HG03064 (cell line): ENCODE measurements at regions not wholly inside any gene's neighbourhood (a gene's known extent, or its start where the extent isn't known, plus 50 kb on each side); places are given as distances from the start of the nearest gene placed in this dataset.

Experiments used
- ATAC-seq: cut with Tn5 transposase; IDR thresholded peaks from one replicate; pipeline ENCODE4 v1.9.1; 2021; ENCODE audit warnings: low read depth; ENCODE audit not compliant: unreplicated experiment

DNA sequence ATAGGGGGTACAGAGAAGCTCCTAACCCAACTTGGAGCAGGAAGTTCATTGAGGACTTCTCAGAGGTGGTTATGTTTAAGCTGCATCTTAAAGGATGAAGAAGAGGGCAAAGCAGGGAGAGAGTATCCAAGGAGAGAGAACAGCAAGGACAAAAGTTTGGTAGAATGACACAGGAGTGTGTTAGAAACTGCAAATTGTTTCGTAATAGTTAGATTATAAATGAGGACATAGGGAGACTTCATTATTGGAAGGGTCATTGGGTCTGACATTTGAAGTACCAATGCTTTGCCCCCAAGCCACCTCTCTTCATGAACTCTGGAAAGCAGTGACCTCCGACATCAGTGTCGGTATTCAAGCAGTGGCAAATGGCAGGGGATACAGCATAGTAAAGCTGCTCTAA lies 209.6 kb upstream of the JUN start:
- no peak for ATAC-seq

GRCh38 chr1:58994664-58995063 lies 210.8 kb upstream of the JUN start:
- no peak for ATAC-seq

- peak; percentile 93 for ATAC-seq
Observed at GRCh38 chr1:58996341-58997059, 212.7 kb upstream of the JUN start.

DNA sequence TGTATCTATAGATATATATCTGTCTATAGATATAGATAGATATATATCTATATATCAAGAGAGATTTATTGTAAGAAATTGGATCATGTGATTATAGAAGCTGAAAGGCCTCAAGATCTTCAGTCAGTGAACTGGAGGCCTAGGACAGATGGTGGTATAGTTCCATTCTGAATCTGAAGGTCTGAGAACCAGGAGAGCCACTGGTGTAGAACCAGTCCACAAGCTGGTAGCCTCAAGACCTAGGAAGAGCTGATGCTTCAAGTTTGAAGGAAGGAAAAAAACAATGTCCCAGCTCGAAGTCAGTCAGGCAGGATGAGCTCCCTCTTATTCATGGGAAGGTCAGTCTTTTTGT lies 213.2 kb upstream of the JUN start:
- ATAC-seq = peak; percentile 75

DNA sequence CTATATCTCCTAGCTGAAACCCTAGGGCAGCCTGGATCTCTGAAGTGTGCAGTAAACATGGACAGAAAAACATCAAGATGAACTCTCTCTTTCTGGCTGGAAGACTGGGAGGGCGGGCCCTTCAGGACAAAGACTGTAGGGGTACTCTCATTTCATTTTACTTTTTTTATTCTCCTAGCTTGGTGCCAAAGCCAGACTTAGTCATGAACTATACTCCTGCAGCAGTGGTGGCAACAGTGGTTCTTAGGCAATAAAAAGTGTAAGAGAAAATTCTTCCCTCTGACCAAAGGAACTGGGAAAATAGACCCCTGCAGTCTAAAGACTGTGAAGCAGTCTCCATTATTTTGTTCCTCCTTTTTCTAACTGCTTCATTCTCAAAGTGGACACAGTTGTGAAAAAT lies 213.8 kb upstream of the JUN start:
- ATAC-seq = no peak

DNA sequence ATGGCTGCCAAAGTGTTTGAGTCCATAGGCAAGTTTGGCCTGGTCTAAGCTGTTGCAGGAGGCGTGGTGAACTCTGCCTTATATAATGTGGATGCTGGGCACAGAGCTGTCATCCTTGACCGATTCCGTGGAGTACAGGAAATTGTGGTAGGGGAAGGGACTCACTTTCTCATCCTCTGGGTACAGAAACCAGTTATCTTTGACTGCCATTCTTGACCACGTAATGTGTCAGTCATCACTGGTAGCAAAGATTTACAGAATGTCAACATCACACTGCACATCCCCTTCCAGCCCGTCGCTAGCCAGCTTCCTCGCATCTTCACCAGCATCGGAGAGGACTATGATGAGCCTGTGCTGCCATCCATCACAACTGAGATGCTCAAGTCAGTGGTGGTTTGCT lies 215.8 kb upstream of the JUN start:
- ATAC-seq = no peak

DNA sequence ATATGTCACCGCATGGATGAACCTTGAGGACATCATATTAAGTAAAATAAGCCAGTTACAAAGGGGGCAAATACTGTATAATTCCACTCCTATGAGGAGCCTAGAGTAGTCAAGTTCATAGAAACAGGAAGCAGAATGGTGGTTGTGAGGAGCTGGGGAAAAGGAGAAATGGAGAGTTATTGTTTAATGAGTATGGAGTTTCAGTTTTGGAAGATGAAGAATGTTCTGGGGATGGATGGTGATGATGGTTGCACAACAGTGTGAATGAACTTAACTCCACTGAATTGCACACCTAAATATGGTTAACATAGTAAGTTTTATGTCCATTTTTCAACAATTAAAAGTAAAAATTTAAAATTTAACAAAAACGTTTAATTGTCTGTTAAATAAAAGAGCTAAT lies 220.9 kb upstream of the JUN start:
- ATAC-seq = no peak

DNA sequence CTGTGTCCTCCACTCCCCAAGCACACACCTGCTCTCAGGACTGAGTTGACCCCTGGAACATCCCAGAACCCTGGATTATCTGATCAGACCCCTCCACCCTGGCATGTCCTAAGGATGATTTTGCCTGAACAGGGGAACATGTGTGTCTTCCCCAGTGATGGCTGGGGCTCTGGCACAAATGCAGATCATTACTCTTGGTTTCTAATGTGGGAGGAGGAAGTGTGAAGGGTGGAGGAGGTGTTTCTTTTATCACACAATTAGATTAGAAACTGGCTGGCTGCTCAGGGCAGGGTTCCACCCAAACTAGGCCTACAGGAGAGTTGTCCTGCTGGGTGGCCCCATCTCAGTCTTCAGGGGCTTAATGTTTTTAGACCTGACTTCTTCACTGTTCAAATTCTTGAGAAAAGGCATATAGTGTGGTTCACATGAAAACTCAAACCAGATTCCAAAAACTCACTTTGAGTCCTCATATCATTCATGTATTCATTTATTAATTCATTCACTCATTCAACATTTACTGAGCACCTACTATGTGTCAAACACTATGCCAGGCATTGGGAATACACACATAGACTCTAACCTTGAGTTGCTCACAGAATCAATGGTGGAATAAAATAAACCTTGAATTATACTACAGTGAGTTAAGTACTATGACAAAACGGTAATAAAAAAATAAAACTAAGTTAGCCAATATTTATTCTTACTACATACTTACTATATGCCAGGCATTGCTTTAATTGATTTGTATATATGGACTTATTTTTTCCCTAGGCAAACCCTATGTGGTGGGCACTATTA lies 221.8 kb upstream of the JUN start:
- ATAC-seq = peak; percentile 51

GRCh38 chr1:59006289-59006658 lies 222.4 kb upstream of the JUN start:
- no peak for ATAC-seq

DNA sequence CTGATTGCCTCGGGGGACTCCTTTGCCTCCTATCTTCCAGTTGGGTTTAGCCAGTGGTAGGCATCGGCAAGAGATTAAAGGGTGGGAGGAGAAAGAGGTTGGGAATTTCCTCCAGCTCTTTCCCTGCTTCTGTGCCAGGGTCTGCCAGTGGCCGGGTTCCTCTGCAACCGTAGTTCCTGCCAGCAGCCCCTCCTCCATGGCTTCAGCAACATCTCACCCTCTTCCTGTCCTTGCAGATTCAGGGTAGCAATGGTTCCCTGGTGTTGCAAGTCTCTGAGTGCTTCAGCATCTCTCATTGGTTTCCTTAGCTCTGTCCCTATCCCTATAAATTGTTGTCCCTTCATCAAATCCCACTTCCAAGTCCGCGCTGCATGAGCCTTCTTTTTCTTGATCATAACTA lies 223.1 kb upstream of the JUN start:
- ATAC-seq = no peak

GRCh38 chr1:59007429-59007819 lies 223.6 kb upstream of the JUN start:
- no peak for ATAC-seq

- peak; percentile 35 for ATAC-seq
Observed at GRCh38 chr1:59007820-59008598, 224.2 kb upstream of the JUN start.

DNA sequence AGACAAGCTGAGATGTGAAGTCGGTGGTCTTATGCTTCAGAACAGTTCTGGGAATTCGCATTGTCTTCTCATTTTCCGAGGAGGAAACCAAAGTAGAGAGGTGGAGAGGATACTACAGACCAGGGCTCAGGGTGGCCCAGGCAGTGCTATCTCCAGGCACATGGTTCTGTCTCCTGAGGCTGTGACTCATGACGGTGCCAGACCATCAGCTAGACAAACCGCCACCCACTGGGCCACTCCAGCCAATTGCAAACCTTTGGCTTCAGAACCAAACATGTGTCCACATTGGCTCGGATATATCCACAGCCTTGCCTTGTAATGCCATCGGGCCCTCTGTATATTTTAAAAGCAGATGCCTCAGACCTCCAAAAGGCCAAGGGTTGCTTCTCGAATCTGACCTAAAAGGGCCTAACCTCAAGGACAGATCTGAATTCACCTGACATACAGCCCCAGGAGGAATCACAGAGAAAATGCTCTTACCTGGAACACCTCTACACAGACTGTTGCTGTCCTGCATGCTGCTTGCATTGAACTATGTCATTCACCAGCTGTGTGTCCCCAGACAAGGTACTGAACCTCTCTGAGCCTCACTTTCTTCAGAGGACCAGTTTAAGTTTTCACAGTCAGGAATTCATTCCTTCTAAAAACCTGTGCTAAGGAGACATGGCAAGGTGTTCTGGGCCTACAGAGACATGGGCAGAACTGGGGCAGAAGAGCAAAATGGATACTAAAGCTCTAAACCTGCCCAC lies 224.9 kb upstream of the JUN start:
- no peak for ATAC-seq

DNA sequence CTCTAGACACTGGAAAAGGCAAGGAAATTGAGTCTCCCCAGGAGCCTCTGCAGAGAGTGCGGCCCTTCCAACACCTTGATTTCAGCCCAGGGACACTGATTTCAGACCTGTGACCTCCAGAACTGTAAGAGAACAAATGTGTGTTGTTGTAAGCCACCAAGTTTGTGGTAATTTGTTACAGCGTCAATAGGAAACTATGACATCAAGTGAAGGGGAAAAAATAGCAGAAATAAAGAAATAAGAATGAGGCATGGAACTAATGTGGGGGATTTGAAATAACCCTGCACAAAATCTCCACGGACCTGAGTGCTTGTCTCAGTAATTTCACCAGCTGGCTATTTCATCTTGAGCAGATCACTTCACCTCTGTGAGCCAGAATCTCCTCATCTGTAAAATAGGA lies 227.8 kb upstream of the JUN start:
- no peak for ATAC-seq

- ATAC-seq = no peak
Observed at GRCh38 chr1:59012378-59012777, 228.5 kb upstream of the JUN start.

DNA sequence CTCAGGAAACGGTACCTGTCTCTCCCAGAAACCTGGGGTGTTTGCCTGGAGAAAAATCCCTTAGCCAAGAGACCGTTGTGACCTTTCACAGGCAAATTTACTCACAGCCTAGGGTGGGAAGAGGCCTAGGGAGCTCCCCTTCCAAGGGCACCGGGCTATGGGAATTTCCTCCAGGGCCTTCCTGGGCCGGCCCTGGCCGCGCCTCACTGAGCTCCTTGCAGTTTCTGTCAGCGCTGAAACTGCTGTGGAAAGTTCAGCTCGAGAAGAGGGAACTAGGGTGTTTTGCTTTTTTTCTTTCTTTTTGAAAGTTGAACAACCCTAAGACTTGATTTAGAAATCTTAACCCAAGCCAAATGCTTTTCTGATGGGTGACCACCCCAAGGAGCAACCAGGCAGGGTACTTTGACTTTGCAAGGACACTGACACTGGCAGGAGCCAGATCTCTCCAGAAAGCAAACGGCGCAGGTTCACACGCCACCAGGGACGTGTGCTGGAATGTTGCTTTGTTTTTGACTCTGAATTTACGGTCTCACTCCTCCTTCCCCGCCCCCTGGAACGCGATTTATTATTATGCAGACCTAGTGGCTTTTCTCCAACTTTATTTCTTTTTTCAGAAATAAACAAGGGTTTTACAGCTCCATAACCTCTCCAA lies 229.6 kb upstream of the JUN start:
- ATAC-seq = peak; percentile 54

DNA sequence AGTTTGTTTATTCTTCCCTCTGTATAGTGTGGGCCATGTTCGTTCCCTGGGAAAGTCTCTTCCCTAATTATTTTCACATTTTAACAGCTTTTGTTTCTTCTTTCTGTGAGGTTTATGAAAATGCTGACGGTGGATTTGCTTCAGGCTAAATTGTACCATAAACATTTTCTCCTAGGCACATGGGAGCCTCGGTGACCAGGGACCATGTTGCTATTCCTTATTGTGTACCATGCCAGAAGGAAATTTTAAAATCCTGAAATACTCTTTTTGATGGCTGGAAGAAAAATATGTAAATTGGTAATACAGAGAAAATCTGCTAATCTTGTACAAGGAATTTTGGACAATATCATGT lies 230.1 kb upstream of the JUN start:
- no peak for ATAC-seq

DNA sequence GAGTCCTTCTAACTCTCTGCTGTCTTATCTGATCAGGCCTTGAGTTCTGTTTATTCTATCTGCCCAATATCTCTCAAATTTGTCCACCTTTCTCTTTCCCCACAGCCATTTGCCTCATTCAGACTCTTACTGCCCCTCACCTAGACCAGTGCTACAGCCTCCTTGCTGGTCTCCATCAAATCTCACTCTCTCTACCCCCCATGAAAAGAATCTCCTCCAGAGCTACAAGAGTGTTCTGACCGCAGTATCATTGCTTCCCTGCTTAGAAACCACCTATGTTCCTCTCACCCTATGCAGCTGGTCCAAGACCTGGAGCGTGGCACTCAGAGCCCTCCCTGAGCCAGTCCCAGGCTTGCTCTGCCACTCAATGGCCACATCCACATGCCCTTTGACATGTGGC lies 231.0 kb upstream of the JUN start:
- no peak for ATAC-seq

- ATAC-seq = no peak
Observed at GRCh38 chr1:59015708-59016107, 231.9 kb upstream of the JUN start.

DNA sequence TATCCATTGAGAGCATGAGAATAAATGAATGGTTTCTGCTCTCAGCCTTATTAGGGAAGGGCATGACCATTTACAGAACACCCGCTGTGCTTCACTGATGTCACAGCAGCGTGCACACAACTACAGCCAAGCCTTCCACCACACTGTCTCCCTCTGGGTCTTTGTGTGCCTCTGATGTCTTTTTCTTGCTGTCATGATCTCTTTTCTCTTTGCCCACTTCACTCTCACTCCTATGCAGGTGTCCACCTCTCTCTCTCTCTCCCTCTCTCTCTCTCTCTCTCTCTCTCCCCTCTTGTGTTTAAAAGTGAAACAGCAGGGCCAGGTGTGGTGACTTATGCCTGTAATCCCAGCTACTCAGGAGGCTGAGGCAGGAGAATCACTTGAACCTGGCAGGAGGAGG lies 232.5 kb upstream of the JUN start:
- ATAC-seq = no peak
